Right lobe of liver (tissue), 4 donors: ENCODE measurements at regions not wholly inside any gene's neighbourhood (a gene's known extent, or its start where the extent isn't known, plus 50 kb on each side); places are given as distances from the start of the nearest gene placed in this dataset.

Experiments used
- POLR2A ChIP-seq: fragments of 450-650 bp; IDR thresholded peaks from one replicate; pipeline ENCODE4 v1.6.1; 2017; ENCODE audit warnings: antibody characterized with exemption, mild to moderate bottlenecking
- TF ChIP-seq, protein P1 (sequence below), 4 donors: fragments of 200-600 bp in 3 of 4; fragments of 450-650 bp in 1 of 4; IDR thresholded peaks; one replicate each; pipeline versions ENCODE4 v1.5.1 to v1.8.0; 2016 to 2022; ENCODE audit warnings: antibody characterized with exemption in 4 of 4, mild to moderate bottlenecking in 2 of 4
- donor health status: DM: no; HTN: no; CAD: no.
- donor health status: DM: no; HTN: no; CAD: no.
- donor health status: DM: no; HTN: yes; CAD: no.

DNA sequence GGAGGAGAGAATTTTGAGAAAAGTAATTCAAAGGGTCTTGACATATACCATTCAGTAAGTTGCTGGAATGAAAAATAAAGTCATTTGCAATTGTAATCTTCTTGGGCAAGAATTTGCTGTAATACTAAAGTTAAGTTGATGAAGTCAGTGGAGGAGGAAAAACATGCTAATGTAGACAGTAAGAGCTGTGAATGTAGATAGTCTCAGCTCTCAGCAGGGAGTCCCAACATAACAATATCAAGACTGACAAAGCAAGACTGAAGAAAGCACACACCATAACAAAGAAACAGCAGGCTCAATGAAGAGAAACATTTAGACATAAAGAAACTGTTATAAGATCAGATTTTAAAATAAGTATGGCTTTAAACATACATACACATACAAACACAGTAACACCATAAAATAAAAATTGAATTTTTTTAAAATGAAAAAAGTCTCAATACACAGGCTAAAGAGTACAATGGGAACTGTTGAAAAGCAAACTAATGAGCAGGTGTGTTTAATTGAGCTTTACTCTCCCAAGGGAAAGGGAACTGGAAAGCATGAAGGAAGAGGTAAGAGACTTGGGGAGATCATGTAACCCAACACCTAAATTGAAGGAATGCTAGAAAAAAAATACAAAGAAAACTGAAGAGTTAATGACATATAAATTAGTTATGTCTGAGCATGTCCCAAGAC, 336.3 kb upstream of the NCAM2 start:
- TF ChIP-seq, protein P1, sequence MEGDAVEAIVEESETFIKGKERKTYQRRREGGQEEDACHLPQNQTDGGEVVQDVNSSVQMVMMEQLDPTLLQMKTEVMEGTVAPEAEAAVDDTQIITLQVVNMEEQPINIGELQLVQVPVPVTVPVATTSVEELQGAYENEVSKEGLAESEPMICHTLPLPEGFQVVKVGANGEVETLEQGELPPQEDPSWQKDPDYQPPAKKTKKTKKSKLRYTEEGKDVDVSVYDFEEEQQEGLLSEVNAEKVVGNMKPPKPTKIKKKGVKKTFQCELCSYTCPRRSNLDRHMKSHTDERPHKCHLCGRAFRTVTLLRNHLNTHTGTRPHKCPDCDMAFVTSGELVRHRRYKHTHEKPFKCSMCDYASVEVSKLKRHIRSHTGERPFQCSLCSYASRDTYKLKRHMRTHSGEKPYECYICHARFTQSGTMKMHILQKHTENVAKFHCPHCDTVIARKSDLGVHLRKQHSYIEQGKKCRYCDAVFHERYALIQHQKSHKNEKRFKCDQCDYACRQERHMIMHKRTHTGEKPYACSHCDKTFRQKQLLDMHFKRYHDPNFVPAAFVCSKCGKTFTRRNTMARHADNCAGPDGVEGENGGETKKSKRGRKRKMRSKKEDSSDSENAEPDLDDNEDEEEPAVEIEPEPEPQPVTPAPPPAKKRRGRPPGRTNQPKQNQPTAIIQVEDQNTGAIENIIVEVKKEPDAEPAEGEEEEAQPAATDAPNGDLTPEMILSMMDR (IDR thresholded peaks at IDR 0.05): no peak
- TF ChIP-seq POLR2A: no peak
